Psoas muscle (tissue), 7 donors: ENCODE measurements at regions not wholly inside any gene's neighbourhood (a gene's known extent, or its start where the extent isn't known, plus 50 kb on each side); places are given as distances from the start of the nearest gene placed in this dataset.

ENCODE experiments used
- ATAC-seq, 4 donors: fragments of 200-7000 bp; cut with Tn5 transposase; one replicate each; pipeline ENCODE4 v1.9.1; 2020; ENCODE audit warnings: moderate library complexity in 3 of 4, mild to moderate bottlenecking in 2 of 4
- DNase-seq, 2 donors: peaks; one replicate each; pipeline ENCODE4 v3.0.0-alpha.2; 2020
- H3K27ac ChIP-seq: fragments of 200-600 bp; one replicate; pipeline ENCODE4 v1.8.0; 2022
- H3K27me3 ChIP-seq, 3 donors: fragments of 200-600 bp in 1 of 3; one replicate each; pipeline versions ENCODE4 v1.6.1 to v1.8.0; 2013 to 2022; ENCODE audit warnings: low read length in 2 of 3, mild to moderate bottlenecking in 2 of 3, moderate library complexity in 1 of 3; ENCODE audit not compliant: insufficient read depth in 3 of 3
- H3K36me3 ChIP-seq, 2 donors: fragments of 200-600 bp in 1 of 2; one replicate each; pipeline versions ENCODE4 v1.6.1 to v1.8.0; 2013 to 2022; ENCODE audit warnings: low read depth in 1 of 2, mild to moderate bottlenecking in 1 of 2, moderate library complexity in 1 of 2; ENCODE audit not compliant: insufficient read depth in 1 of 2
- H3K4me1 ChIP-seq: fragments of 200-600 bp; one replicate; pipeline ENCODE4 v1.8.0; 2022
- H3K4me3 ChIP-seq: fragments of 200-600 bp; one replicate; pipeline ENCODE4 v1.8.0; 2022; ENCODE audit warnings: mild to moderate bottlenecking
- H3K9me3 ChIP-seq: fragments of 200-600 bp; one replicate; pipeline ENCODE4 v1.8.0; 2022
- WGBS, 3 donors: extraction: QIAGEN DNeasy Blood & Tissue Kit; methylation state at CpG; one replicate each; pipeline versions ENCODE4 v1.1.6 to v1.1.7; 2013; 5-methylcytosine and 5-hydroxymethylcytosine counted together
- intact Hi-C, 2 donors: fragments of 100-400 bp; cut with DNase I; formaldehyde crosslinking; loops; one replicate each; pipeline versions ENCODE4 v1.11.0 to v1.14.2; 2022
- TF ChIP-seq, protein P1 (sequence below): fragments of 200-600 bp; IDR thresholded peaks from one replicate; pipeline ENCODE4 v1.8.0; 2022; ENCODE audit warnings: antibody characterized with exemption
- donor health status: healthy with polysubstance abuse.
- donor health status: DM: no; HTN: no; CAD: no; lungs with moderate emphysema.
- donor health status: Bipolar disorder and iron deficiency.
- donor health status: healthy.
- donor health status: DM: yes; HTN: yes; CAD: no.
- donor health status: DM: no; HTN: no; CAD: no.
- donor health status: DM: yes; HTN: yes; CAD: no.

DNA sequence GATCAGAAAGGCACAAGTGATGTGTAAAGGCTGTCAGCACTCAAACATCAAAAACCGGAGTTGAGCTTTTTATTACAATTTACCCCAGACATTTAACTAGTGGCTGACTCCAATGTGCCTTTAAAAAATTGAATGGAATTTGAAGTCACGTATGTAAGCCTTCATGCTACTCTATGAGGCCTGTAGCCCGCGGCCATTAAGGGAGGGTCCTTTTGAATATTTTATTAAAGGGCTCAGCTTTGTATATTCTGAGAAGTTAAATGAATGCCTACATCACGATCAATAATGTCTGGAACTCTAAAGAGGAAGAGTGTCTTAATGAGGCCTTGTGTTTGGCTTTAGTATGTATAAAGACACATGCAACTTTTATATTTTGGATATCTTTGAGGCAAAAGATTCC, 916.6 kb upstream of the CELF2 start:
- ATAC-seq (no peak), DNase-seq (no peak)
- Histone ChIP-seq H3K4me1 (no peaks in the 10 kb centered on the region), H3K9me3 (no peaks in the 10 kb centered on the region), H3K27me3 (no peaks in the 10 kb centered on the region), H3K27ac (no peak overlapping the region), H3K4me3 (no peak overlapping the region), H3K36me3 (no peaks in the 10 kb centered on the region)
- intact Hi-C loops = no loop called here
- TF ChIP-seq, protein P1, sequence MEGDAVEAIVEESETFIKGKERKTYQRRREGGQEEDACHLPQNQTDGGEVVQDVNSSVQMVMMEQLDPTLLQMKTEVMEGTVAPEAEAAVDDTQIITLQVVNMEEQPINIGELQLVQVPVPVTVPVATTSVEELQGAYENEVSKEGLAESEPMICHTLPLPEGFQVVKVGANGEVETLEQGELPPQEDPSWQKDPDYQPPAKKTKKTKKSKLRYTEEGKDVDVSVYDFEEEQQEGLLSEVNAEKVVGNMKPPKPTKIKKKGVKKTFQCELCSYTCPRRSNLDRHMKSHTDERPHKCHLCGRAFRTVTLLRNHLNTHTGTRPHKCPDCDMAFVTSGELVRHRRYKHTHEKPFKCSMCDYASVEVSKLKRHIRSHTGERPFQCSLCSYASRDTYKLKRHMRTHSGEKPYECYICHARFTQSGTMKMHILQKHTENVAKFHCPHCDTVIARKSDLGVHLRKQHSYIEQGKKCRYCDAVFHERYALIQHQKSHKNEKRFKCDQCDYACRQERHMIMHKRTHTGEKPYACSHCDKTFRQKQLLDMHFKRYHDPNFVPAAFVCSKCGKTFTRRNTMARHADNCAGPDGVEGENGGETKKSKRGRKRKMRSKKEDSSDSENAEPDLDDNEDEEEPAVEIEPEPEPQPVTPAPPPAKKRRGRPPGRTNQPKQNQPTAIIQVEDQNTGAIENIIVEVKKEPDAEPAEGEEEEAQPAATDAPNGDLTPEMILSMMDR = no peak
- WGBS, 3 donors = 89 to 93% (median 92%) methylated on average over 5 of the region's 5 CpGs

DNA sequence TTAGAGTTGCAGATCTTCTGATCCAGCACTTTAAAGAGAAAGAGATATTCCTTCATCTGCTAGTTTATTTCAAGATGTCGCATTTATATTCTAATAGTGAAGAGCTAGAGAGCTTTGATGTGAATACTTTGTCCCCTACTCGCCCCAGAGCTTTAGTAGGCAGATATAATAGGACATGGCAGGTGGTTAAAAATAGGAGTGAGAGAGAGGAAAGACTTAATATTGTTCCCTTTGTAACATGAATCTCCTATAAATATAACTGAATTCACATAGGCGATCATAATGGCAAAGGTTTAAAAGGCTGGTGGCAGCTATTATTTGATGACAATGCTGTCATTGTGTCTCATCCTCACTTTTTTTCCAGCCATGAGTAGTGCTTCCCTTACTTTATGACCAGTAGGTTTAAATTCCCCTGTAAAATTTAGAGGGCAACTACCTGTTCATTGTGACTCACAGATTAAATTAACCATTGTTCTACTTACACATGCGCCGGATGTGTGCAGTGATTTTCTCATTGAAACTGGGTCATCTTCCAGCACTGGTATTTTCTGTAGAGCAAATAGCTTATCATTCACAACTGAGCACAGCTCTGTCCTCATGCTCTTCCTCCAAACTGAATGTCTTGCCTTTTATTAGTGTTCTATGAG, 906.7 kb upstream of the CELF2 start:
- WGBS, 3 donors = 74 to 90% (median 86%) methylated on average over 5 of the region's 5 CpGs
- Histone ChIP-seq H3K36me3 (no peaks in the 10 kb centered on the region), H3K27ac (no peak overlapping the region), H3K4me3 (no peak overlapping the region), H3K4me1 (no peaks in the 10 kb centered on the region), H3K9me3 (no peaks in the 10 kb centered on the region), H3K27me3 (no peaks in the 10 kb centered on the region)
- ATAC-seq = no peak
- TF ChIP-seq, protein P1 = no peak
- no peak for DNase-seq
- intact Hi-C loops = no loop called here

DNA sequence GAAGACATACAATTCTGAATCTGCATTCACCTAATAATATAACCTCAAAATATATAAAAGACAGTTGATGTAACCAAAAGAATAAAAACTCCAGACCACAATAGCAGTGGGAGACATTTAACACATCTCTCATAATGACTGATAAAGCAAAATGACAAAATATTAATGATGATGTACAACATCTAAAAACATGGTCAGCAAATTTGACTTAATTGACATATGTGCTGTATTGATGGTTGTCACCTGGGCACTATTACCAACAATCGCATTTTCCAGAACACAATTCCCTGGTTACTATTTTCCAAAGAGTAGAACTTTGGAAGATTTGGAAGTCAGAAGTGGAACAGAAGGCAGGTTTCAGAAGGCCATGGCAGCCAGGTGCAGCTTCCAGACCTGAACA, 899.5 kb upstream of the CELF2 start:
- H3K36me3 ChIP-seq = no peaks in the 10 kb centered on the region

DNA sequence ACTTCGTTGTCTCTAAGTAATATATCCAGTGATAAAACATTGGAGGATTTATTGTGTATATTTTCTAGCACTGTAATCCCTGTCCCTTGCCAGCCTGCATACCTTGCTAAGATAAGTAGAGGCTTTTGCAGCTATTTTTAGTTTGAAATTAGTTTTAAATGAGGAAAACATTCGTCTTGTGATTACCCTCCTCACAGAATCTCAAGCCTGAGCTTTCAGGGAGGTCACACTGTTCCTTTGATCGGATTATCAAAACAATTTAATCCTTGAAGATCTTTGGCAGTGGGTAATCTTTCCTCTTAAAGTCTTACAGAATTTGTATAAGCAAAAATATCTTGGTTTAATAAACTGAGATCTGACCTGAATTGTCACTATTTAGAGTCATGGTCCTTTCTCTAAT, 897.0 kb upstream of the CELF2 start:
- DNase-seq = no peak
- TF ChIP-seq, protein P1 = no peak
- Histone ChIP-seq H3K9me3 (no peaks in the 10 kb centered on the region), H3K4me3 (no peak overlapping the region), H3K27me3 (peaks cover 0 to 2% (median 0%) of the 10 kb centered on the region in 3 donors), H3K4me1 (no peaks in the 10 kb centered on the region), H3K27ac (no peak overlapping the region), H3K36me3 (no peaks in the 10 kb centered on the region)
- WGBS, 3 donors = 60 to 70% (median 61%) methylated on average over 3 of the region's 3 CpGs
- intact Hi-C loops = no loop called here
- ATAC-seq = no peak

More for the DNA sequence above, 899.5 kb upstream of the CELF2 start:
- Histone ChIP-seq H3K4me3 (no peak overlapping the region), H3K27ac (no peak overlapping the region), H3K9me3 (no peaks in the 10 kb centered on the region), H3K4me1 (no peaks in the 10 kb centered on the region), H3K27me3 (peaks cover 0 to 2% (median 0%) of the 10 kb centered on the region in 3 donors)
- ATAC-seq = no peak
- intact Hi-C loops = no loop called here
- TF ChIP-seq, protein P1 = no peak
- DNase-seq = no peak
- 93 to 100% (median 100%) methylated on average over 1 of the region's 1 CpG for WGBS, 3 donors

DNA sequence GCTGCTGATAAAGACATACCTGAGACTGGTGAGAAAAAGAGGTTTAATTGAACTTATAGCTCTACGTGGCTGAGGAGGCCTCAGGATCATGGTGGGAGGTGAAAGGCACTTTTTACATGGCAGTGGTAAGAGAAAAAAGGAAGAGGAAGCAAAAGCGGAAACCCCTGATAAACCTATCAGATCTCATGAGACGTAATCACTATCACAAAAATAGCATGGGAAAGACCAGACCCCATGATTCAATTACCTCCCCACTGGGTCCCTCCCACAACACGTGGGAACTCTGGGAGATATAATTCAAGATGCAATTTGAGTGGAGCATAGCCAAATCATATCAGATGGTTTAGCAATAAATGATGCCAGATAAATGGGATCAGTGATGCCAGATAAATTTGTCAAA, 892.0 kb upstream of the CELF2 start:
- Histone ChIP-seq H3K4me1 (no peaks in the 10 kb centered on the region), H3K27me3 (no peaks in the 10 kb centered on the region), H3K36me3 (no peaks in the 10 kb centered on the region), H3K27ac (no peak overlapping the region), H3K9me3 (no peaks in the 10 kb centered on the region), H3K4me3 (no peak overlapping the region)
- no peak for DNase-seq
- 69 to 77% (median 71%) methylated on average over 4 of the region's 4 CpGs for WGBS, 3 donors
- ATAC-seq = no peak
- intact Hi-C loops = no loop called here
- TF ChIP-seq, protein P1 = no peak
